B cell (primary cell): ENCODE measurements at regions not wholly inside any gene's neighbourhood (a gene's known extent, or its start where the extent isn't known, plus 50 kb on each side); places are given as distances from the start of the nearest gene placed in this dataset.

Source experiments
- ATAC-seq: fragments of 200-7000 bp; cut with Tn5 transposase; one replicate; pipeline ENCODE4 v1.10.0; 2021; ENCODE audit warnings: low read depth, mild to moderate bottlenecking, moderate number of reproducible peaks, moderate library complexity
- CTCF ChIA-PET: fragments of 350-600 bp; sonication (Branson Sonifier 250); formaldehyde crosslinking; loops from one replicate; lab custom pipeline; 2021; ENCODE audit warnings: antibody characterized with exemption, inconsistent platforms; lab: Charles Lee
- POLR2A ChIA-PET: fragments of 350-600 bp; sonication (Branson Sonifier 250); formaldehyde crosslinking; loops from one replicate; lab custom pipeline; 2021; ENCODE audit warnings: antibody characterized with exemption; lab: Charles Lee
- DNase-seq: peaks from one replicate; pipeline ENCODE4 v3.0.0; 2013
- H2AFZ ChIP-seq: 2 replicates; pipeline ENCODE4 v1.6.1; 2012; ENCODE audit warnings: mild to moderate bottlenecking, low read depth, low read length; ENCODE audit not compliant: insufficient read depth, poor library complexity, severe bottlenecking
- H3K27ac ChIP-seq, 2 donors: 1 replicate in 1 of 2; 2 replicates in 1 of 2; pipeline ENCODE4 v1.5.1; 2012 to 2013; ENCODE audit warnings: low read length in 2 of 2, mild to moderate bottlenecking in 2 of 2, moderate library complexity in 1 of 2
- H3K27me3 ChIP-seq, 4 experiments: fragments of 200-600 bp in 1 of 4; sonication (generic) in 1 of 4; replicated peaks in 1 of 4; 1 replicate in 2 of 4; 2 replicates in 2 of 4; pipeline versions ENCODE4 v1.6.1 to v1.7.0; 2013 to 2016; ENCODE audit warnings: low read length in 3 of 4, mild to moderate bottlenecking in 2 of 4, mixed read lengths in 1 of 4, moderate library complexity in 1 of 4; ENCODE audit not compliant: insufficient read depth in 4 of 4, control insufficient read depth in 3 of 4; ENCODE audit errors: control extremely low read depth in 1 of 4
- H3K36me3 ChIP-seq, 2 experiments: replicated peaks in 1 of 2; 1 replicate in 1 of 2; 2 replicates in 1 of 2; pipeline versions ENCODE4 v1.6.1 to v1.7.1; 2013; ENCODE audit warnings: low read length in 1 of 2; ENCODE audit not compliant: insufficient read depth in 2 of 2, control insufficient read depth in 1 of 2; ENCODE audit errors: control extremely low read depth in 1 of 2, extremely low read depth in 1 of 2
- H3K4me1 ChIP-seq, 2 donors: fragments of 200-600 bp in 1 of 2; sonication (generic) in 1 of 2; 1 replicate in 1 of 2; 2 replicates in 1 of 2; pipeline versions ENCODE4 v1.5.1 to v1.6.1; 2013 to 2017; ENCODE audit warnings: low read length in 2 of 2; ENCODE audit not compliant: control insufficient read depth in 2 of 2, insufficient read depth in 2 of 2
- H3K4me2 ChIP-seq: replicated peaks from 2 replicates; pipeline ENCODE3; 2012; ENCODE audit warnings: mild to moderate bottlenecking, low read depth, low read length; ENCODE audit not compliant: poor library complexity, severe bottlenecking
- H3K4me3 ChIP-seq, 5 experiments: fragments of 200-600 bp in 1 of 5; sonication (generic) in 1 of 5; 1 replicate in 3 of 5; 2 replicates in 2 of 5; pipeline versions ENCODE4 v1.5.1 to v1.7.0; 2011 to 2016; ENCODE audit warnings: low read length in 4 of 5, mild to moderate bottlenecking in 4 of 5, low read depth in 2 of 5, control low read depth in 1 of 5, moderate library complexity in 1 of 5; ENCODE audit not compliant: insufficient read depth in 1 of 5; ENCODE audit errors: control extremely low read depth in 1 of 5, extremely low read depth in 1 of 5
- H3K79me2 ChIP-seq: fragments of 200-600 bp; sonication (generic); one replicate; pipeline ENCODE4 v1.6.0; 2016; ENCODE audit warnings: low read length; ENCODE audit not compliant: control insufficient read depth, insufficient read depth
- H3K9ac ChIP-seq: fragments of 200-600 bp; sonication (generic); 2 replicates; pipeline ENCODE4 v1.6.1; 2017; ENCODE audit warnings: mild to moderate bottlenecking, low read length, moderate library complexity
- H3K9me3 ChIP-seq, 3 donors: one replicate each; pipeline versions ENCODE4 v1.6.1 to v1.7.1; 2013; ENCODE audit warnings: low read length in 2 of 3; ENCODE audit not compliant: control insufficient read depth in 2 of 3, insufficient read depth in 1 of 3; ENCODE audit errors: control extremely low read depth in 1 of 3
- H4K20me1 ChIP-seq: 2 replicates; pipeline ENCODE4 v1.6.0; 2012; ENCODE audit warnings: mild to moderate bottlenecking, low read length; ENCODE audit not compliant: insufficient read depth, control insufficient read depth, poor library complexity, severe bottlenecking
- H3K27ac Mint-ChIP-seq: one replicate; pipeline ENCODE4 v1.8.0; 2021; ENCODE audit warnings: mixed read lengths
- H3K27me3 Mint-ChIP-seq: one replicate; pipeline ENCODE4 v1.8.0; 2021; ENCODE audit warnings: mixed read lengths
- H3K4me1 Mint-ChIP-seq: one replicate; pipeline ENCODE4 v1.8.0; 2021; ENCODE audit warnings: mixed read lengths
- H3K4me3 Mint-ChIP-seq: one replicate; pipeline ENCODE4 v1.8.0; 2021; ENCODE audit warnings: mixed read lengths
- H3K9me3 Mint-ChIP-seq: one replicate; pipeline ENCODE4 v1.8.0; 2022; ENCODE audit warnings: mixed read lengths; ENCODE audit not compliant: insufficient read depth
- EZH2 ChIP-seq: IDR thresholded peaks from 2 replicates; pipeline ENCODE4 v1.6.1; 2012; ENCODE audit warnings: borderline replicate concordance, low read depth, mild to moderate bottlenecking, moderate library complexity, low read length; ENCODE audit not compliant: insufficient read depth, poor library complexity, severe bottlenecking
- WGBS: methylation state at CpG from one replicate; pipeline ENCODE4 v1.1.5; 2013; ENCODE audit warnings: missing lambda C conversion rate; ENCODE audit not compliant: insufficient coverage; 5-methylcytosine and 5-hydroxymethylcytosine counted together
- intact Hi-C: fragments of 100-400 bp; cut with micrococcal nuclease; formaldehyde crosslinking; loops from one replicate; pipeline ENCODE4 v1.10.0; 2022
- TF ChIP-seq, protein P1 (sequence below): fragments of 200-600 bp; IDR thresholded peaks from one replicate; pipeline ENCODE4 v1.8.0; 2022; ENCODE audit warnings: antibody characterized with exemption, mild to moderate bottlenecking

DNA sequence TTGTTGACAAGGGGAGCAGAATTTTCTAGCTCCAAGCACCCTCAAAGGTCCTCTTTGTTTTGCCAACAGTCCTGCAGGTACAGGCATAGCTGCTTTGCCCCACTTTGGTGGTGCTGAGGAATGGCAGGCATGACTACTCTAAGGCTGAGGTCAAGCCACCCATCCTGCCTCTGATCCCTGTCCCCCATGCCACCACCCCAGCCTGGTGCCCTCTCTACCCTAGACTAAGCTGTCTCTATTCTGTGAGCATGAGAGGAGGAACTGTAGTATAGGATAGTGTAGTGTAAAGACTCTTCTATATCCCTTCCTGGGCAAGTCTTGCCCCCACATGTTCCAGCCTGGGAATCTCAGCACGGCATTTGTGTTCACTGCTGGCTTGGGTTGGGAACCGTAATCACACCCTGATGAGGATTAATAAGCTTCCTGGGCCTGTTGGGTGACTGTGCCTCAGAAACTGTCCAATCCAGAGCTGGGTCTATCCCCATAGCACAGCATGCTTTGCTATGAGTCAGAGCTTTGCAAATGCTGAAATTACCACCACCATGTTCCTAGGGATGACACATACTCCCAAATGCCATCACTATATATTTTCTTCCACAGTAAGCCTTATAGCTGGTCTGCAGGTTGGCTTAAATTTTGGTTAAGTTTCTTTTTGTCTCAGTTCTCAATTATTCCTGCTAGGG is 105.7 kb upstream of the PPP2R5A start:
- no peak overlapping the region for H3K4me3 ChIP-seq
- H4K20me1 ChIP-seq: no peaks in the 10 kb centered on the region
- Mint-ChIP-seq H3K27me3 (no peaks in the 10 kb centered on the region), H3K27ac (no peak overlapping the region), H3K9me3 (no peaks in the 10 kb centered on the region), H3K4me1 (no peaks in the 10 kb centered on the region), H3K4me3 (no peak overlapping the region)
- H3K27ac ChIP-seq: no peak overlapping the region
- no peak for ATAC-seq
- ChIA-PET CTCF (no interaction called here), POLR2A (no interaction called here)
- intact Hi-C loops: loop anchor here (10.0 kb wide), 1 partner anchor 105 kb away; the partner anchor contains the start of gene PPP2R5A
- no peaks in the 10 kb centered on the region for H3K27me3 ChIP-seq
- no peak for DNase-seq
- no peak overlapping the region for H3K9ac ChIP-seq
- H3K4me1 ChIP-seq: no peaks in the 10 kb centered on the region
- H3K36me3 ChIP-seq: no peaks in the 10 kb centered on the region
- no peak overlapping the region for H2AFZ ChIP-seq
- 95% methylated on average over 2 of the region's 2 CpGs for WGBS
- no peak overlapping the region for H3K4me2 ChIP-seq
- H3K9me3 ChIP-seq: no peaks in the 10 kb centered on the region
- H3K79me2 ChIP-seq: no peaks in the 10 kb centered on the region
- TF ChIP-seq, protein P1, sequence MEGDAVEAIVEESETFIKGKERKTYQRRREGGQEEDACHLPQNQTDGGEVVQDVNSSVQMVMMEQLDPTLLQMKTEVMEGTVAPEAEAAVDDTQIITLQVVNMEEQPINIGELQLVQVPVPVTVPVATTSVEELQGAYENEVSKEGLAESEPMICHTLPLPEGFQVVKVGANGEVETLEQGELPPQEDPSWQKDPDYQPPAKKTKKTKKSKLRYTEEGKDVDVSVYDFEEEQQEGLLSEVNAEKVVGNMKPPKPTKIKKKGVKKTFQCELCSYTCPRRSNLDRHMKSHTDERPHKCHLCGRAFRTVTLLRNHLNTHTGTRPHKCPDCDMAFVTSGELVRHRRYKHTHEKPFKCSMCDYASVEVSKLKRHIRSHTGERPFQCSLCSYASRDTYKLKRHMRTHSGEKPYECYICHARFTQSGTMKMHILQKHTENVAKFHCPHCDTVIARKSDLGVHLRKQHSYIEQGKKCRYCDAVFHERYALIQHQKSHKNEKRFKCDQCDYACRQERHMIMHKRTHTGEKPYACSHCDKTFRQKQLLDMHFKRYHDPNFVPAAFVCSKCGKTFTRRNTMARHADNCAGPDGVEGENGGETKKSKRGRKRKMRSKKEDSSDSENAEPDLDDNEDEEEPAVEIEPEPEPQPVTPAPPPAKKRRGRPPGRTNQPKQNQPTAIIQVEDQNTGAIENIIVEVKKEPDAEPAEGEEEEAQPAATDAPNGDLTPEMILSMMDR: no peak
- TF ChIP-seq EZH2: no peak

DNA sequence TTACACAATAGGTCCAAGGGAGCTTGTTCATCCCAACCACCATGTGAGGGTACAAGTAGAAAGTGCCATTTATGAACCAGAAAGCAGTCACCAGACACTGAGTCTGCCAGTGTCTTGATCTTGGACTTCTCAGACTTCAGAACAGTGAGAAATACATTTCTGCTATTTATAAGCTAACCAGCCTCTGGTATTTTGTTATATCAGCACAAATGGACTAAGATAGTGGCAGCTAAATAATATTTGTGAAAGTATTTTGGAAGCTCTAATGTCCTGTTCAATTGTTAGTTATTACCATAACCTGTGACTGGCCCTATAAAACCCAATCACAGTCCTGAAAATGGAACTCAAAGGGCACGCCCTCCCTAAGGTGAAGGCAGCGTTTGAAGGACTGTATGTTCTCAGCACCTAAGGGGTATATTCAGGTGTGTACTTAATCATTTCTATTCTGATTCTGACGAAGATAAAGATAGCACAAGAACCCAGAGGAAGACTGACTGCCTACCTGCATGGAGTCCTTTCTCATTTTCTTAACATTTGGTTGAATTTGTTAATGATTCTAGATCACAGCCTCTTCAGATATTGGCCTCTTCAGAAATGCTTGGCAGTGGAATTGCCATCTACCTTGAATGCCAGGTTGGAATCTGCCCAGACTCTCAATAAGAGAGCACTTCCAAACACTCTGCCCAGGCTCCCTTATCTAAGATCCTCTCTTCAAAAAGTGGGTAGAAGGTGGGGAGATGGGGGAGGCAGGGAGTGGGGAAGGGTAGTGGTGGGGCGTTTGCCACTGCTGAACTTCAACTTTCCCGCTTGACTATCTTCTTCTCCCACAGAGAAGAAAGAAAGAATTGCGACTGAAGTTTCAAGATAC is 104.0 kb upstream of the PPP2R5A start:
- H3K27ac Mint-ChIP-seq: no peak overlapping the region
- H3K9me3 Mint-ChIP-seq: no peaks in the 10 kb centered on the region
- ATAC-seq (no peak), DNase-seq (no peak)
- Histone ChIP-seq H3K4me2 (no peak overlapping the region), H3K27me3 (no peaks in the 10 kb centered on the region), H3K36me3 (no peaks in the 10 kb centered on the region), H3K4me1 (peaks cover under 1 to 2% of the 10 kb centered on the region in 2 donors), H4K20me1 (no peaks in the 10 kb centered on the region), H3K4me3 (no peak overlapping the region), H3K27ac (no peak overlapping the region), H3K79me2 (no peaks in the 10 kb centered on the region), H2AFZ (no peak overlapping the region), H3K9me3 (no peaks in the 10 kb centered on the region), H3K9ac (no peak overlapping the region)
- peaks cover 2% of the 10 kb centered on the region for H3K4me1 Mint-ChIP-seq
- WGBS: 100% methylated on average over 2 of the region's 6 CpGs
- H3K4me3 Mint-ChIP-seq: no peak overlapping the region
- intact Hi-C loops: loop anchor here (10.0 kb wide), 1 partner anchor 104 kb away; the partner anchor contains the start of gene PPP2R5A
- H3K27me3 Mint-ChIP-seq: no peaks in the 10 kb centered on the region
- ChIA-PET CTCF (no interaction called here), POLR2A (no interaction called here)
- TF ChIP-seq, protein P1: no peak
